ENCODE measurements at regions not wholly inside any gene's neighbourhood (a gene's known extent, or its start where the extent isn't known, plus 50 kb on each side); places are given as distances from the start of the nearest gene placed in this dataset.

DNA sequence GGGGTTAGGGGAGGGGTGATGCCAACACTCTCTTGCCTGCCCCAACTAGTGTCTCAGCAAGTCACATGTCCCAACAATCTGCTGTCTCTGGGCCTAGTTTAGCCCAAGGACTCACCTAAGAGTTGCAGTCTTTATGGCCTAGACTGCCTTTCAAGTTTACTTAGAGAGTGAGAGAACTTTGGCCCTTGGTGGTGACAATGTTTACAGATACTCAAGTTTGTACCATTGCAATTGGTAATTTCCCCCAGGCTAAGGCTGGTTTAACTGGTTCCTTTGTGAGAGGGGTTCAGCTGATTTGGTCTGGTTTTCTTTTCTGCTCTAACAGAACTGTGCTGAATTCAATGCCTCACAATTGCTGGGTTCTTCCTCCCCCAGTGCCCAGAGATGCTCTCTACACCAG lies 1279.9 kb upstream of the EYS start:
- Mint-ChIP-seq H3K9me3 (peaks cover 13 to 76% (median 43%) of the 10 kb centered on the region in 6 donors), H3K27me3 (ENCODE audit: low read depth in 3 of 3) (peaks cover 0 to 1% (median 0%) of the 10 kb centered on the region in 3 donors), H3K4me1 (no peaks in the 10 kb centered on the region), H3K36me3 (no peaks in the 10 kb centered on the region), H3K4me3 (no peak overlapping the region), H3K27ac (no peak overlapping the region)
- DNase-seq, result no peak

DNA sequence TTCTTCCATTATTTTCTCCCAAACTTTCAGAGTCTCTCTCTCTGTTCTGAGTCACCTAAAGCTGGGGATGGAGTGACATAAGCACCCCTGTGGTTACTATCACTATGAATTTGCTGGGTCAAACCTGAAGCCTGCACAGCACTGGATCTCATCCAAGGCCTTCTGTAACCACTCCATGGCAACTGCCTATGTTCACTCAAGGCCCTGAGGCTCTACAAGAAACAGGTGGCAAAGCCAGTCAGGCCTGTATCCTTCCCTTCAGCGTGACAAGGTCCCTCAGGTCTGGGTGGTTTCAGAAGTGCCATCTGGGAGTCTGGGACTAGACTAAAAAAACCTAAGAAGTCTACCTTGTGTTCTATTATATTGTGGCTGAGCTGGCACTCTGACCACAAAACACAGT lies 1278.8 kb upstream of the EYS start:
- Mint-ChIP-seq H3K36me3 (no peaks in the 10 kb centered on the region), H3K9me3 (peaks cover 10 to 71% (median 41%) of the 10 kb centered on the region in 6 donors), H3K27ac (no peak overlapping the region), H3K4me3 (no peak overlapping the region), H3K4me1 (no peaks in the 10 kb centered on the region), H3K27me3 (ENCODE audit: low read depth in 3 of 3) (peaks cover 0 to 1% (median 0%) of the 10 kb centered on the region in 3 donors)
- DNase-seq, result no peak

DNA sequence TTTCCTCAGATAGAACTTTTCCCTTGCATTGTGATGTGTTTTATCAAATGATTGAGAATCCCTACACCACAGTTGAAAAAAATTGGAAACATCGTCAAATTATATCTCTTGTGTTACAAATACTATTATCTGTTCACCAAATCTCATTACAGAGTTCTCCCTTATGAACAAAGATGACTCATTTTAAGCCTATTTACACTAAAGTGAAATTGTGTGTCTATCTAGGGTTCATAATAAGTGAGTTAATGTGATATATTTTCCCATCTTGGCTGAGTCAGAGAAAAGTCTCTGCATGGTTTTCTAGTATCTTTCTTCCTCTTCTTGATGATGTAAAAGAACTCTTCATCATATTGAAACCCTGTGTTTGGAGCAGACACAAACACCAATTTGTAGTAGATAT lies 1263.3 kb upstream of the EYS start:
- Mint-ChIP-seq H3K9me3 (peaks cover 7 to 36% (median 12%) of the 10 kb centered on the region in 6 donors), H3K36me3 (no peaks in the 10 kb centered on the region), H3K27ac (no peak overlapping the region), H3K27me3 (ENCODE audit: low read depth in 3 of 3) (no peaks in the 10 kb centered on the region), H3K4me1 (no peaks in the 10 kb centered on the region), H3K4me3 (no peak overlapping the region)
- no peak for DNase-seq

DNA sequence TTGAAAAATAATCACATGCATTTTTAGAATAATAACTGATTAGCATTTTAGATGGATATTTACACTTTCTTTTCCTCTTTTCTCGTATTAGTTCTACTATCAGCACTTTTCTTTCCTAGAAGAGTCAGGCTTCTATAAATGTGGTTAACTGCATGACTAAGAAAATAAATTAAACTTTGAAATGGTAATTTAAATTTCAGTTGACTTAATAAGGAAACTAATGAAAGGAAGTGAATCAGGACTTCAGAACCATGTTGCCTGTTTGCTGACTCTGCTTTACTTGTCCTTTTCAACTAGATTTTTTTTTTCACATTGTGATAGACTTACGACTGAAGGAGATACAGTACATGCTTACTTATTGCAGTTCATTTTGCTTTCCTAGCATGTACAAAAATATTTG lies 1258.2 kb upstream of the EYS start:
- H3K27me3 Mint-ChIP-seq (ENCODE audit: low read depth in 3 of 3), result peaks cover 0 to 2% (median 0%) of the 10 kb centered on the region in 3 donors
- H3K4me3 Mint-ChIP-seq, result no peak overlapping the region
- peaks cover 13 to 53% (median 30%) of the 10 kb centered on the region in 6 donors for H3K9me3 Mint-ChIP-seq
- no peak overlapping the region for H3K27ac Mint-ChIP-seq
- no peak for DNase-seq
- no peaks in the 10 kb centered on the region for H3K4me1 Mint-ChIP-seq
- no peaks in the 10 kb centered on the region for H3K36me3 Mint-ChIP-seq

DNA sequence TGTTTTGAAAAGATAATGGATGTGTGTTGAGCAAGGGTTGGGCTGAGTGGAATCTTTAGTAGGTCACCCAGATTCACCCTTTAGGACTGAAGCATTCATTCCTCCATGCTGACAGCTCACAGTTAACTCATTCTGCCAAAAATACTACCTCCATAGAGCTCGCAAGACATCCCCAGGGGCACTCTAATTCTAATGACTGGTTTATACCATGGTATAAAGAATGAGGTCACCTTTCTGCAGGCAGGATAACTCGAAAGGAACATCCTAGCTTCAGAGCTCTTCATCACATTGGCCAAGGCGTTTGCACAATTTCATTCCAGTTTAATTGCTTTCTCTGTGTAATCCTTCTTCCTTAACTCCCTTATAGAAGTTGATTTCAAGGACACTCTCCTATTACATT lies 1257.2 kb upstream of the EYS start:
- H3K27me3 Mint-ChIP-seq (ENCODE audit: low read depth in 3 of 3), result peaks cover 0 to 2% (median 0%) of the 10 kb centered on the region in 3 donors
- no peaks in the 10 kb centered on the region for H3K4me1 Mint-ChIP-seq
- H3K9me3 Mint-ChIP-seq, result peaks cover 13 to 54% (median 37%) of the 10 kb centered on the region in 6 donors
- no peak overlapping the region for H3K27ac Mint-ChIP-seq
- DNase-seq, result no peak
- no peak overlapping the region for H3K4me3 Mint-ChIP-seq
- no peaks in the 10 kb centered on the region for H3K36me3 Mint-ChIP-seq

DNA sequence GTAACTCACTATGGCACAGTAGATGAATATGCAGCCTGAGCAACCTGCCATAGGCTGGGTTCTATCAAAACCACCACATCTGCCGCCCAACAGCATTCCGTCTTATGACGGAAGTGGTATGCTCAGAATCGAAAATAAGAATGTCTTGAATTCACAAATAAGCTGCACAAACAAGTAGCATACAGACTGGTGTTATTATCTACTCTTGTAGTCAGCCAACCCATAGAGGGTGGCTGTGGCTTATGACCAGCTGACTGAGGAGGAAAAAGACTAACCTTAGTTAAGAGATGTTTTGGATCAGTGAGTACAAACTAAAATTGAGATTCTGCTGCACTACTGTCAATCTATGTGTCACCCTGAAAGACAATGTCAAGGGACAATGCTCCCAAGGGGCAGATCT lies 1255.1 kb upstream of the EYS start:
- H3K4me1 Mint-ChIP-seq, result no peaks in the 10 kb centered on the region
- H3K9me3 Mint-ChIP-seq, result peaks cover 9 to 53% (median 37%) of the 10 kb centered on the region in 6 donors
- peaks cover 0 to 2% (median 0%) of the 10 kb centered on the region in 3 donors for H3K27me3 Mint-ChIP-seq (ENCODE audit: low read depth in 3 of 3)
- DNase-seq, result no peak
- no peak overlapping the region for H3K4me3 Mint-ChIP-seq
- no peaks in the 10 kb centered on the region for H3K36me3 Mint-ChIP-seq
- H3K27ac Mint-ChIP-seq, result no peak overlapping the region

DNA sequence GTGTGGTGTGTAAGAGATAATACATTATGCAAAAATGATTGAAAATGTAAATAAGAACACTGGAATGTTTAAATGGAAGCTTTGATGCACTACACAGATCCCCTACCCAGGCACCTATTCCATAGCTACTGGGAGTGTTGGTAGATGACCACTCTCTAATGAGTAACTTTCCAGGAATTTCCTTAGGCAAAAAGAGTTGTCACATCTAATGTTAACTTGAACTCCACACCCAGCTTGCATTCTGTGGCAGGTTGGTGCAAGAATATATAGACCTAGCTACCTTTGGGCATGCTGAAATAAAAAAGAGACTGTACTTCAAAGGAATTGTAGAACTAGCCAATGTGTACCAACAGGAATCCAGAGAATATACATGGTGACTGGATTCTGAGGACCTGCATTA lies 1254.2 kb upstream of the EYS start:
- Mint-ChIP-seq H3K36me3 (no peaks in the 10 kb centered on the region), H3K27me3 (ENCODE audit: low read depth in 3 of 3) (peaks cover 0 to 2% (median 0%) of the 10 kb centered on the region in 3 donors), H3K4me3 (no peak overlapping the region), H3K27ac (no peak overlapping the region), H3K9me3 (peaks cover 9 to 48% (median 36%) of the 10 kb centered on the region in 6 donors), H3K4me1 (no peaks in the 10 kb centered on the region)
- no peak for DNase-seq

DNA sequence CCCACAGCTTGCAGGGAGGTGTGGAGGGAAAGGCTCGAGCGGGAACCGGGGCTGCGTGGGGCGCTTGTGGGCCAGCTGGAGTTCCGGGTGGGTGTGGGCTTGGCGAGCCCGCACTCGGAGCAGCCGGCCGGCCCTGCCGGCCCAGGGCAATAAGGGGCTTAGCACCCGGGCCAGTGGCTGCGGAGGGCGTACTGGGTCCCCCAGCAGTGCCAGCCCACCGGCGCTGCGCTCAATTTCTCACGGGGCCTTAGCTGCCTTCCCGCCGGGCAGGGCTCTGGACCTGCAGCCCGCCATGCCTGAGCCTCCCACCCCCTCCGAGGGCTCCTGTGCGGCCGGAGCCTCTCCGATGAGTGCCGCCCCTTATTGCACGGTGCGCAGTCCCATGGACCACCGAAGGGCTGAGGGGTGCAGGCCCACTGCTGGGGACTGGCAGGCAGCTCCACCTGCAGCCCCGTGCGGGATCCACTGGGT lies 1242.2 kb upstream of the EYS start:
- H3K36me3 Mint-ChIP-seq, result peaks cover 0 to 4% (median 0%) of the 10 kb centered on the region in 3 donors
- no peaks in the 10 kb centered on the region for H3K27me3 Mint-ChIP-seq (ENCODE audit: low read depth in 3 of 3)
- H3K4me1 Mint-ChIP-seq, result no peaks in the 10 kb centered on the region
- H3K27ac Mint-ChIP-seq, result no peak overlapping the region
- H3K4me3 Mint-ChIP-seq, result no peak overlapping the region
- peaks cover 4 to 26% (median 20%) of the 10 kb centered on the region in 6 donors for H3K9me3 Mint-ChIP-seq
- DNase-seq, result no peak

DNA sequence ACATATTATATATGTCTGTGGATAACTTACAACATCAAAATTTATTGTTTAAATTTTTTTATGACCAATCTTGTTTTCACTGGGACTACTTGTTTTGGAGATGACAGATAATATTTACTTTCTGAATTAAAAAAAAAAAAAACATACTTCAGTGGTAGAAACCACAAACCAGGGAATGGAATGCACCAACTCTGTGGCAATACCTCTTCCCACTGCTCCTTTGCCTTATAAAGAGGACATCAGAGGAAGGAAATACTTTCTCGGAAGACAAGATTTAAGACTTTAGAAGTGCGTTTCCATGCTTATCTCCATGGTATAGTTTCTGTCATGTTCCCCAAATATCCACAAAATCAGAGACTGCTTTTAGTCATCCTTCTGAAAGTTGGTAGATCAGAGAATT lies 1241.1 kb upstream of the EYS start:
- Mint-ChIP-seq H3K27ac (no peak overlapping the region), H3K4me3 (no peak overlapping the region), H3K27me3 (ENCODE audit: low read depth in 3 of 3) (no peaks in the 10 kb centered on the region), H3K9me3 (peaks cover 6 to 31% (median 23%) of the 10 kb centered on the region in 6 donors), H3K36me3 (peaks cover 0 to 4% (median 0%) of the 10 kb centered on the region in 3 donors), H3K4me1 (no peaks in the 10 kb centered on the region)
- no peak for DNase-seq

DNA sequence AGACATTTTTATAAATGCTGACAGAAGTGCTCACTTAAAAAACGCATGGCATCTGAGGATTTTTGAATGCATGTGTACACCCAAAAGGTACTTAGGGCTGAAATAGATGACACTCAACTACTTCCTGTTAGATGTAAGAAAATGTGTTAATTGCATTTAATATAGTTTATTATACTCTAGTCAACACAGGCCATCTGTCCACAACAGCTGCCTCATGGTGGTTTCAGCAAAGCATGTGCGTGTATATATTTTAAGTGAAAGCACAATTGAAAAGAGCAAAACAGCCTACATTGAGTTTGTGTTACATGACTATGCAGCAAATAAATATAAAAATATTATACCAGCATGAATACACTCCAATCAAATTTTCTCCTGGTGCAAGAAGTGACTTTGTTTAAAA lies 1233.0 kb upstream of the EYS start:
- Mint-ChIP-seq H3K9me3 (peaks cover 5 to 49% (median 26%) of the 10 kb centered on the region in 6 donors), H3K4me1 (no peaks in the 10 kb centered on the region), H3K27me3 (ENCODE audit: low read depth in 3 of 3) (no peaks in the 10 kb centered on the region), H3K36me3 (peaks cover 0 to 5% (median 0%) of the 10 kb centered on the region in 3 donors), H3K27ac (no peak overlapping the region), H3K4me3 (no peak overlapping the region)
- no peak for DNase-seq

DNA sequence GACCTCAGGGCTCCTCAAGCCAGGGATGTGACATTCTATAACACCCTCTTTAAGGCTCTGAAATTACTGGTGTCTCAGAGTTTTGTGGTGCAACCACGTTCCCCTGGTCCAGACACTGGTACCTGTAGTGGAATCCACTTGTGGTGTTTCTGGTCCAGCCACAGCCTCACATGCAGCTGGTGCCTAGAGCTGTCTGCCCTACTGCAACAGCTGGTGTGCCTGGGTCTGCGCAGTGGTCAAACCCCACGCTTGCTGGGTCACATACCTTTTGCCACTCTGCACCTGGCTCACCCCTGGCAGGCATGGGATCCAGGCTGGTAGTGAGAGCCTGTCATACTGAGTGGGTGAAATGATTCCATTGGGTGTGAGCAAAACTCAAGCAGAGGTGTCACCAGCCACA lies 1230.2 kb upstream of the EYS start:
- H3K9me3 Mint-ChIP-seq, result peaks cover 2 to 37% (median 15%) of the 10 kb centered on the region in 6 donors
- no peak overlapping the region for H3K27ac Mint-ChIP-seq
- no peak overlapping the region for H3K4me3 Mint-ChIP-seq
- H3K27me3 Mint-ChIP-seq (ENCODE audit: low read depth in 3 of 3), result no peaks in the 10 kb centered on the region
- H3K36me3 Mint-ChIP-seq, result peaks cover 0 to 5% (median 0%) of the 10 kb centered on the region in 3 donors
- H3K4me1 Mint-ChIP-seq, result no peaks in the 10 kb centered on the region
- DNase-seq, result no peak

DNA sequence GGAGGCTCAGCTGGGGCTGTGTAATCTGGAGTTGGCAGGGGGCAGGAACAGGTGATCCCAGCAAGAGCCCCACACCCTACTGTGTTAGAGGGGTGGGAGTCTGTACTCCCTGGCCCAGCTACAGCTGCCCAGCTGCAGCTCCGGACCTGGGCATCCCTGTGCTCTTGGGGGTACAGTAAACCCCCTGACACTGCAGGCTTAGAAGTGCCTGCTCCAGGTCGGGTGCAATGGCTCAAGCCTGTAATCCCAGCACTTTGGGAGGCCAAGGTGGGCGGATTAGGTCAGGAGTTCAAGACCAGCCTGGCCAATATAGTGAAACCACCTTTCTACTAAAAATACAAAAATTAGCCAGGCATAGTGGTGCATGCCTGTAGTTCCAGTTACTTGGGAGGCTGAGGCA lies 1228.6 kb upstream of the EYS start:
- no peak overlapping the region for H3K27ac Mint-ChIP-seq
- no peaks in the 10 kb centered on the region for H3K4me1 Mint-ChIP-seq
- H3K36me3 Mint-ChIP-seq, result peaks cover 0 to 5% (median 0%) of the 10 kb centered on the region in 3 donors
- H3K9me3 Mint-ChIP-seq, result peaks cover 5 to 32% (median 16%) of the 10 kb centered on the region in 6 donors
- DNase-seq, result no peak
- no peaks in the 10 kb centered on the region for H3K27me3 Mint-ChIP-seq (ENCODE audit: low read depth in 3 of 3)
- no peak overlapping the region for H3K4me3 Mint-ChIP-seq

DNA sequence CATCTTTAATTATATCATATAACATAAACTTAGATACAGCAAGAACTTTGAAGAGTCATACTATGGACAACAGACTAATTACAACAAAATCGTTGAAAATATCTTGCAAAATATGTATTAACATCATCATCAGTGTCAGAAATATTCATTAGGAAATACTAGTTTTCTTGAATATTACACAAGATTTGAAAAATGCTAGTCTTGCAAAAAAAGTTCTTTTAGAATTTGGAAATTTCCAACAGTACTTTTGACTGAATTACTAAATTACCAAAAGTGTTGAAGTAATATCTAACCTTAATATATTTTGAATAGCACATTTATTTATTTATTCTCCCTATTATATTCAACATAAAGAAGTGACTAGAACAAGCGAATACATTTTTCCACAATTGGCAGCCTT lies 1224.8 kb upstream of the EYS start:
- Mint-ChIP-seq H3K36me3 (peaks cover 0 to 3% (median 0%) of the 10 kb centered on the region in 3 donors), H3K9me3 (peaks cover 14 to 54% (median 28%) of the 10 kb centered on the region in 6 donors), H3K27me3 (ENCODE audit: low read depth in 3 of 3) (peaks cover 0 to 3% (median 0%) of the 10 kb centered on the region in 3 donors), H3K27ac (no peak overlapping the region), H3K4me3 (no peak overlapping the region), H3K4me1 (no peaks in the 10 kb centered on the region)
- no peak for DNase-seq

DNA sequence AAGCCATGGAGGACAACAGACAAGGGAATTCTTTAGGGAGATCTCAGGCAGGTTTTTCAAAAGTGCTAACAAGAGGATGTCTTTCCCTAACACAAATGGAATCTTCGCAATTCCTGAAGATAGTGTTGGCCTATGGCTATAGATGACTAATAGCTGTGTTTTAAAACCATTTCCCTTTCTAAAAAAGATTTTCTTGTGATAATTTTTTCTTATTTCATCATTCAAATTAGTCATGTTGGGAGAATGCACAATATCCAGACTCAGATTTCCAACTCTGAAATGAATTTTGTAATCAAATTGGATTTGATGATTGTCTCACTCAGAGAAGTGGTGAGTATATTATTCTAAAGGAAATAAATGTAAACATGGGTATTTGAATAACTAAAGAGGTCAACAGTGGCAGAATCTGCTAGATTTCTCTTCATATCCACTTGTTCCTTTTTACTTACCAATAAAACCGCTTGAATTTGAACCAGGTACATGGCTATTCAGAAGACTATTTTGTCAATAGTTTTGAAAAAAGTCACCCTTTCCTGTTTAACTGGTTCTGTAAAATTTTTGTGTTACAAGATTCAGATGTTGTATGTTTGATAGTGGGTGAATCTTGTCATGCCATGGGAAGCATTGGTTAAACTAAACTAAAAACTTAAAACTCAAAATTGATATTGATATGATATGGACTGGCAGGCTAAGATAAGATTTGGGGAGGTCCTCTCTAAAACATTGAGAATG lies 1223.7 kb upstream of the EYS start:
- Mint-ChIP-seq H3K27ac (no peak overlapping the region), H3K4me1 (no peaks in the 10 kb centered on the region), H3K36me3 (no peaks in the 10 kb centered on the region), H3K9me3 (peaks cover 14 to 59% (median 24%) of the 10 kb centered on the region in 6 donors), H3K27me3 (ENCODE audit: low read depth in 3 of 3) (peaks cover 0 to 5% (median 0%) of the 10 kb centered on the region in 3 donors), H3K4me3 (no peak overlapping the region)
- no peak for DNase-seq

DNA sequence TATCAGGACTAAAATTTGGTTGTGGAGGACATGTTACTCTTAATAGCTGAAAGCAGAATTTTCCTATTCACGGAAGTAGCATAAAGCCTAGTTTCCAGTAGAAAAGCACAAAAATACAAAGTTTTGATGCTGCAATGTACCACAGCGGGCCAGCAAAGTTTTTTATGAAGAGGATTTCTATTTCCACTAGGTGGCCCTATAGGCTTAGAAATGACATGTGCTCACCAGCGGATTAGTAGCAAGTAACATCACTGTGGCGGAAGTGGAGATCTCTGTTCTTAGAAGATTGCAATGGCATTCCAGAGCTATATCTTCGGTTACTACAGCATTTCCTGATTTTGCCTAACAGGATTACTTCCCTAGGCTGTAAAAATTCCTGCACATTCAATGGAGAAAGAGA lies 1219.0 kb upstream of the EYS start:
- H3K27ac Mint-ChIP-seq, result no peak overlapping the region
- H3K4me1 Mint-ChIP-seq, result no peaks in the 10 kb centered on the region
- no peak for DNase-seq
- no peak overlapping the region for H3K4me3 Mint-ChIP-seq
- peaks cover 17 to 79% (median 42%) of the 10 kb centered on the region in 6 donors for H3K9me3 Mint-ChIP-seq
- peaks cover 0 to 5% (median 0%) of the 10 kb centered on the region in 3 donors for H3K27me3 Mint-ChIP-seq (ENCODE audit: low read depth in 3 of 3)
- peaks cover 0 to 4% (median 0%) of the 10 kb centered on the region in 3 donors for H3K36me3 Mint-ChIP-seq
